CD4-positive, CD25-positive, alpha-beta regulatory T cell (primary cell): ENCODE measurements at regions not wholly inside any gene's neighbourhood (a gene's known extent, or its start where the extent isn't known, plus 50 kb on each side); places are given as distances from the start of the nearest gene placed in this dataset.

ENCODE experiments used
- ATAC-seq, 2 donors: fragments of 150-1000 bp; cut with Tn5 transposase; one replicate each; pipeline ENCODE4 v1.10.0; 2021; ENCODE audit warnings: low read depth in 2 of 2, moderate number of reproducible peaks in 2 of 2, moderate library complexity in 1 of 2
- DNase-seq, 3 donors: peaks; one replicate each; pipeline versions ENCODE4 v3.0.0 to v3.0.0-alpha.2; 2012 to 2022; ENCODE audit warnings: mixed read lengths in 1 of 3
- H3K27ac ChIP-seq: one replicate; pipeline ENCODE4 v1.7.0; 2013; ENCODE audit warnings: mild to moderate bottlenecking, low read length; ENCODE audit not compliant: insufficient read depth, poor library complexity, severe bottlenecking
- H3K27me3 ChIP-seq: one replicate; pipeline ENCODE4 v1.7.0; 2013; ENCODE audit warnings: low read length; ENCODE audit not compliant: control insufficient read depth, insufficient read depth
- H3K36me3 ChIP-seq: one replicate; pipeline ENCODE4 v1.7.0; 2013; ENCODE audit warnings: mild to moderate bottlenecking, low read length, moderate library complexity; ENCODE audit not compliant: control insufficient read depth, insufficient read depth
- H3K4me1 ChIP-seq: 2 replicates; pipeline ENCODE4 v1.7.0; 2013; ENCODE audit warnings: mild to moderate bottlenecking, low read length; ENCODE audit not compliant: insufficient read depth, control insufficient read depth, poor library complexity, severe bottlenecking
- H3K4me3 ChIP-seq: one replicate; pipeline ENCODE4 v1.7.0; 2013; ENCODE audit warnings: low read depth, mild to moderate bottlenecking, low read length, moderate library complexity
- H3K9me3 ChIP-seq, 2 experiments: 1 replicate in 1 of 2; 2 replicates in 1 of 2; pipeline ENCODE4 v1.7.0; 2013; ENCODE audit warnings: low read length in 2 of 2, mild to moderate bottlenecking in 1 of 2, moderate library complexity in 1 of 2; ENCODE audit not compliant: control insufficient read depth in 2 of 2
- H3K27ac Mint-ChIP-seq, 3 donors: one replicate each; pipeline ENCODE4 v1.8.0; 2020 to 2022; ENCODE audit warnings: mild to moderate bottlenecking in 3 of 3, mixed read lengths in 3 of 3, moderate library complexity in 2 of 3
- H3K27me3 Mint-ChIP-seq: one replicate; pipeline ENCODE4 v1.8.0; 2022; ENCODE audit warnings: mild to moderate bottlenecking, mixed read lengths
- H3K36me3 Mint-ChIP-seq: one replicate; pipeline ENCODE4 v1.8.0; 2020; ENCODE audit warnings: mixed read lengths
- H3K4me1 Mint-ChIP-seq, 4 donors: one replicate each; pipeline ENCODE4 v1.8.0; 2020 to 2022; ENCODE audit warnings: mixed read lengths in 4 of 4, mild to moderate bottlenecking in 1 of 4
- H3K4me3 Mint-ChIP-seq, 4 donors: one replicate each; pipeline ENCODE4 v1.8.0; 2020 to 2022; ENCODE audit warnings: mild to moderate bottlenecking in 4 of 4, mixed read lengths in 4 of 4, moderate library complexity in 3 of 4
- H3K9me3 Mint-ChIP-seq, 7 donors: one replicate each; pipeline ENCODE4 v1.8.0; 2020 to 2022; ENCODE audit warnings: mixed read lengths in 7 of 7, mild to moderate bottlenecking in 3 of 7, moderate library complexity in 2 of 7

DNA sequence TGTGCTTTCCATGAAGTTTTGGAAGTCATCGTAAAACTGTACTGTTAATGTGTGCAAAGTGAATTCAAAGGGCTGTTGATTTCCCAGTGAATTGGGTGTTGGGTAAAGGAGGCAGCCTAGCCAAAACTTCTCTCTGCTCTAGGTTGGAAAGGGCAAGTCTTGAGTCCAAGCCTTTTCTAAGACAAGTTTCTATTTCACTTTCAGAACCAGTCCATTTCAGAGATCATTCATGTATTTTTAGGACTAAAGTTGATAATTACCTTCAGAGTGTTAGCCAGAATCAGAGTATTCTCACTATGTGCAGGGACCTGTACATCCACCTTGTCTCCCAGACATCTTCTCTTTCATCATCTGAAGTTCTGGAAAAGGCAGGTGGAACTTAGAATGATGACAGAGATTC, 636.1 kb upstream of the KLHL29 start:
- H3K4me1 ChIP-seq: no peaks in the 10 kb centered on the region
- Mint-ChIP-seq H3K27ac (no peak overlapping the region), H3K27me3 (no peaks in the 10 kb centered on the region), H3K4me3 (no peak overlapping the region), H3K9me3 (peaks cover 2 to 20% (median 10%) of the 10 kb centered on the region in 7 donors), H3K36me3 (no peaks in the 10 kb centered on the region), H3K4me1 (no peaks in the 10 kb centered on the region)
- no peak overlapping the region for H3K27ac ChIP-seq
- no peak overlapping the region for H3K4me3 ChIP-seq
- DNase-seq (no peak), ATAC-seq (no peak)
- H3K27me3 ChIP-seq: no peaks in the 10 kb centered on the region
- no peaks in the 10 kb centered on the region for H3K36me3 ChIP-seq
- H3K9me3 ChIP-seq: peaks cover 0 to 5% of the 10 kb centered on the region in 2 experiments

DNA sequence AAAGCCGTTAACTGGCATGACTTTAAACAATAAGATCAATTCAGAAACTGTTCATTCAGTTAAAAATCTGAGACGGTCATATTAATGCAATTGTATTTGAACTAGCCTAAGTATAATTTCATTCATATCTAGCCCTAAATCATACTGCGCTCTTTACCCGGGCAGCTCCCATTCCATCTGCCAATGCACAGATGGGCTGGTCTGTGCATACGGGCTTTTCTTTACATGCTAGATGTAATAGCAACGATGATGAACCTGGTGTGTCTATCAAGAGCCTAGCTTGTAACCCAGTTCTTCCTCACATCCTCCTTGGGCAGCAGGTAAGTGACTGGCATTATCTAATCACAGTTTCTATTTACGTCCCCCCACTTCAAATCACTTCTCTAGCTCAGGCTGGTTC, 631.5 kb upstream of the KLHL29 start:
- no peak for DNase-seq
- Histone ChIP-seq H3K4me1 (no peaks in the 10 kb centered on the region), H3K9me3 (no peaks in the 10 kb centered on the region), H3K36me3 (no peaks in the 10 kb centered on the region), H3K27ac (no peak overlapping the region), H3K27me3 (no peaks in the 10 kb centered on the region), H3K4me3 (no peak overlapping the region)
- no peak overlapping the region for H3K4me3 Mint-ChIP-seq
- H3K4me1 Mint-ChIP-seq: no peaks in the 10 kb centered on the region
- H3K36me3 Mint-ChIP-seq: no peaks in the 10 kb centered on the region
- H3K27ac Mint-ChIP-seq: no peak overlapping the region
- ATAC-seq: no peak
- H3K9me3 Mint-ChIP-seq: peaks cover 3 to 24% (median 8%) of the 10 kb centered on the region in 7 donors
- H3K27me3 Mint-ChIP-seq: no peaks in the 10 kb centered on the region

DNA sequence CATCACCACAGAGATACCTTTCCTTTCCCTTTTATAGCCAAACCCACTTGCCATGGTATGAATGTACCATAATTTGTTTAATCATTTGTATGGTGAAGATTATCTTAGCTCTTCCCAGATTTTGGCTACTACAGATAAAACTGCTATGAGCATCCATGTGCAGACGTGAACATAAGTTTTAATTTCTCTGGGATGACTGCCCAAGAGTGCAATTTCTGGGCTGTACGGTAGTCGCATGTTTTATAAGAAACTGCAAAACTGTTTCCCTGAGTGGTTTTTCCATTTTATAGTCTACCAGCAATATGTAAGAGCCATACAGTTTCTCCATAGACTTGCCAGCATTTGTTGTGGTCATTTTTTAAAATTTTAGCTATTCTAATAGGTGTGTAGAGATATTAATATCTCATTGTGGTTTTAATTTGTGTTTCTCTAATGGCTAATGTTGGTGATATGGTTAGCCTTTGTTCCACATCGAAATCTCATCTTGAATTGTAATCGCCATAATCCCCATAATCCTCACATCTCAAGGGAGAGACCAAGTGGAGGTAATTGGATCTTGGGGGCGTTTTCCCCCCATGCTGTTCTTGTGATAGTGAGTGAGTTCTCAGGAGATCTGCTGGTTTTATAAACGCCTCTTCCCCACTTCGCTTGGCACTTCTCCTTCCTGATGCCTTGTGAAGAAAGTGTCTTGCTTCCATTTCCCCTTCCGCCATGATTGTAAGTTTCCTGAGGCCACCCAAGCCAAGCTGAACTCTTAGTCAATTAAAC, 628.5 kb upstream of the KLHL29 start:
- no peaks in the 10 kb centered on the region for H3K36me3 ChIP-seq
- Mint-ChIP-seq H3K9me3 (peaks cover 3 to 13% (median 9%) of the 10 kb centered on the region in 7 donors), H3K36me3 (no peaks in the 10 kb centered on the region), H3K27me3 (no peaks in the 10 kb centered on the region), H3K27ac (no peak overlapping the region), H3K4me1 (peaks cover 0 to 4% (median 0%) of the 10 kb centered on the region in 4 donors), H3K4me3 (no peak overlapping the region)
- ATAC-seq (no peak), DNase-seq (no peak)
- no peak overlapping the region for H3K27ac ChIP-seq
- no peaks in the 10 kb centered on the region for H3K4me1 ChIP-seq
- H3K4me3 ChIP-seq: no peak overlapping the region
- H3K27me3 ChIP-seq: no peaks in the 10 kb centered on the region
- H3K9me3 ChIP-seq: no peaks in the 10 kb centered on the region

DNA sequence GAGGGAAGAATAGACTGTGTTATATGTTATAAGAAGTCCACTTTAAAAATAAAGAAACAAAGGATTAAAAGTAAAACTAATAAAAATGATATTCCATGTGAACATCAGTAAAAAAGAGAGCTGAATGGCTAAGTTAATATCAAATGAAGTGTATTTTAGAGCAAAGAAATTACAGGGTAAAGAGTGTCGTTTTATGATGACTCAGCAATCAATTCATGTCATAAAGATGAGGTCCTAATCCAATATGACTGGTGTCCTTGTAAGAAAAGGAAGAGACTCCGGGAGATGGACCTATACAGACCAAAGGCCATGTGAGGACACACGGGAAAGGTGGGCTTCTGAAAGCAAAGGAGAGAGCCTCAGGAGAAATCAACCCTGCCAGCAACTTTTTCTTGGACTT, 615.5 kb upstream of the KLHL29 start:
- no peak for ATAC-seq
- H3K36me3 ChIP-seq: no peaks in the 10 kb centered on the region
- Mint-ChIP-seq H3K36me3 (no peaks in the 10 kb centered on the region), H3K4me1 (no peaks in the 10 kb centered on the region), H3K4me3 (peak overlapping the region in 1 of 4 donors; percentile 54), H3K27me3 (no peaks in the 10 kb centered on the region), H3K9me3 (peaks cover 0 to 10% (median 4%) of the 10 kb centered on the region in 7 donors), H3K27ac (no peak overlapping the region)
- DNase-seq: no peak
- no peak overlapping the region for H3K27ac ChIP-seq
- H3K27me3 ChIP-seq: no peaks in the 10 kb centered on the region
- no peaks in the 10 kb centered on the region for H3K4me1 ChIP-seq
- H3K4me3 ChIP-seq: no peak overlapping the region
- H3K9me3 ChIP-seq: no peaks in the 10 kb centered on the region

DNA sequence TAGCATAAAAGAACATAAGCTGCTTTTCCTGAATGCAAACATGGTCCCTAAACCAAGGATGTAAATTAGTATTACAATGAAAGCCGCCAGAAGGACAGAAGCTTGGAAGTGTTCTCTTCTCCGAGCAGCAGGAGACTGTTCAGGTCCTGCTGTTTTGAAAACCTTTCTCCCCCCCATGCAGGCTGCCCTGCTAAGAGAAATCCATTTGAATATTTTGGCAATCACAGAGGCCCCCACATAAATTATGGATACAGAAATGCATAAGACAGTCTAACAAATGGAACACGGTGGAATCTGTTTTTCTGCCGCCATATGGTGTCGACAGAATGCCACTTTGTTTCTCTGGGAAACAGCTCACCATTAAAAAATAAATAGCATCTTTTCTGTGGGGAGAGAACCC, 600.4 kb upstream of the KLHL29 start:
- Histone ChIP-seq H3K9me3 (peaks cover 0 to 3% of the 10 kb centered on the region in 2 experiments), H3K27ac (no peak overlapping the region), H3K27me3 (no peaks in the 10 kb centered on the region), H3K4me3 (no peak overlapping the region), H3K36me3 (no peaks in the 10 kb centered on the region), H3K4me1 (no peaks in the 10 kb centered on the region)
- Mint-ChIP-seq H3K27me3 (no peaks in the 10 kb centered on the region), H3K9me3 (peaks cover 0 to 6% (median 3%) of the 10 kb centered on the region in 7 donors), H3K36me3 (no peaks in the 10 kb centered on the region), H3K4me1 (no peaks in the 10 kb centered on the region), H3K27ac (no peak overlapping the region), H3K4me3 (no peak overlapping the region)
- no peak for ATAC-seq
- DNase-seq: no peak

DNA sequence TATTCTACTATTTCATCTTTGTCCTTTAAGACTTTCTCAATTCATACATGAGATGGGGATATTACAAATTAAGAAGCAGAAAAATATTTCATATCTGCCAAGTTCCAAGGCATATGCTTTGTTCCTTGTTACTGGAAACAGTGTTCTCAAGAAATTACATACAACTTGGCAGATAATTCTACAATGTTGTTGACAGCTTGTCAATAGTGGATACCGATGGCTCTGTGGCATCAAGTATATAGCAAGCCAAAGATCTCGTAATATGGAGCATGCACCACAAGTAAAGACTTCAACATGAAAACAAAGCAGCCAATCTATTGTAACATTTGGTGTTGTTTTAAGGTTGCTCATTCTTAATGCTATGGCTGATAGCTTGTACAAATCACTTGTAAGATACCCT, 598.2 kb upstream of the KLHL29 start:
- no peak overlapping the region for H3K4me3 Mint-ChIP-seq

DNA sequence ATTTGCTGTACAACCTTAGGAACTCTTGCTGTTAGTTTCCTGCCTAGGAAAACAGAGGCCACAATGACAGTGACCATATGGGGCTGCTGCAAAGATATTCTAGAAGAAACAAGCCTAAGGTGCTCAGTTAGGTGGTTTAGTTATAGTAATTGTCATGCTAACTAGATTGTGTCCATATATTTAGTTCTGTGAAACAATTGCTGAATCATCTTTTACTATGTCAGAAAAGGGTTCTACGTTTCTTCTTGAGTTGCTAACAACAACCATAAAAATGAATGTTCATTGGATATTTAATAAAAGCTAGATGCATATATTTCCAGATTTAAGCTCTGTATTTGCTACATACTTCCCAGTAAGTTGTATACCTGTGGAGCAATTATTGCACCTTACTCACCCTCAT, 597.2 kb upstream of the KLHL29 start:
- no peak overlapping the region for H3K27ac Mint-ChIP-seq
- no peak overlapping the region for H3K4me3 Mint-ChIP-seq
- H3K36me3 Mint-ChIP-seq: no peaks in the 10 kb centered on the region
- Histone ChIP-seq H3K27me3 (no peaks in the 10 kb centered on the region), H3K36me3 (no peaks in the 10 kb centered on the region), H3K4me1 (no peaks in the 10 kb centered on the region), H3K27ac (no peak overlapping the region), H3K9me3 (no peaks in the 10 kb centered on the region), H3K4me3 (no peak overlapping the region)
- ATAC-seq (no peak), DNase-seq (no peak)
- H3K4me1 Mint-ChIP-seq: no peaks in the 10 kb centered on the region
- H3K27me3 Mint-ChIP-seq: no peaks in the 10 kb centered on the region
- peaks cover 0 to 10% (median 5%) of the 10 kb centered on the region in 7 donors for H3K9me3 Mint-ChIP-seq

More for the DNA sequence above, 598.2 kb upstream of the KLHL29 start:
- peaks cover 0 to 9% (median 5%) of the 10 kb centered on the region in 7 donors for H3K9me3 Mint-ChIP-seq
- no peak for DNase-seq
- Histone ChIP-seq H3K27ac (no peak overlapping the region), H3K27me3 (no peaks in the 10 kb centered on the region), H3K9me3 (no peaks in the 10 kb centered on the region), H3K4me1 (no peaks in the 10 kb centered on the region), H3K36me3 (no peaks in the 10 kb centered on the region), H3K4me3 (no peak overlapping the region)
- no peaks in the 10 kb centered on the region for H3K27me3 Mint-ChIP-seq
- H3K27ac Mint-ChIP-seq: peak overlapping the region in 1 of 3 donors; percentile 45
- H3K36me3 Mint-ChIP-seq: no peaks in the 10 kb centered on the region
- no peak for ATAC-seq
- H3K4me1 Mint-ChIP-seq: no peaks in the 10 kb centered on the region

DNA sequence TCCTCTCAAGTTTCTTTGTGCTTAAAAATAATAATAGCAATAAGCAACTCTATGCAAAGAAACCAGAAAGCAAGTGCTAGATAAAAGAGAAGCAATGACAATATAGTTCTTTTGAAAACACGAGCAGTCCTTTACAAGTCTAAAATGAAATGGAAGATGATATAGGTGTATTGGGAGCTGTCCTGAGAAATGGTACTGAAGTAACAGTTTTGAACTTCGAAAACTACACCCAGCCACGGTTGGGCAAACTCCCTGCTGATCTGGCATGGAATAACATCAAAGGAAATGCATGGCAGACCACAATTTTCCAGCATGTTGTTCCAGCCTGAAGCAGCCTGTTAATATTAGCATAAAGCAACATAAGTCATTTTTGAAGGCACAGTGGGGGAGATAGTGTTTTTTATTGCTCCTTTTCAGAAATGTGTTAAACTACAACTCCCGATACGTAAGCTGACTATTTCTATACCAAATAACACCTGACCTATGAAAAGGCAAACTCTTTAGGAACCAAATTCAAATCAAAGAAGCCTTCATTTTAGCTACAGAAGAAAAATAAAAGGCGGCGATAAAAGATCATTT, 596.1 kb upstream of the KLHL29 start:
- Mint-ChIP-seq H3K9me3 (peaks cover 0 to 9% (median 5%) of the 10 kb centered on the region in 7 donors), H3K4me3 (no peak overlapping the region), H3K4me1 (no peaks in the 10 kb centered on the region), H3K36me3 (no peaks in the 10 kb centered on the region), H3K27ac (no peak overlapping the region), H3K27me3 (no peaks in the 10 kb centered on the region)
- Histone ChIP-seq H3K4me1 (no peaks in the 10 kb centered on the region), H3K36me3 (no peaks in the 10 kb centered on the region), H3K4me3 (no peak overlapping the region), H3K27ac (no peak overlapping the region), H3K27me3 (no peaks in the 10 kb centered on the region), H3K9me3 (no peaks in the 10 kb centered on the region)
- no peak for ATAC-seq
- DNase-seq: no peak
